Stimulated activated effector memory CD8-positive, alpha-beta T cell treated with anti-CD3 and anti-CD28 coated beads, Interleukin-12 subunit alpha, Interleukin-12 subunit beta, amount 100 ng/mL, for 72 hours (primary cell): ENCODE measurements at regions not wholly inside any gene's neighbourhood (a gene's known extent, or its start where the extent isn't known, plus 50 kb on each side); places are given as distances from the start of the nearest gene placed in this dataset.

ENCODE experiments used
- ATAC-seq: fragments of 150-1000 bp; cut with Tn5 transposase; 2 replicates; pipeline ENCODE4 v1.10.0; 2021
- DNase-seq, 2 donors: peaks; one replicate each; pipeline ENCODE4 v3.0.0; 2021 to 2022; ENCODE audit warnings: low spot score in 2 of 2
- H3K27ac Mint-ChIP-seq: one replicate; pipeline ENCODE4 v1.8.0; 2022; ENCODE audit warnings: mild to moderate bottlenecking, mixed read lengths
- H3K36me3 Mint-ChIP-seq: one replicate; pipeline ENCODE4 v1.8.0; 2022; ENCODE audit warnings: mild to moderate bottlenecking, mixed read lengths
- H3K4me1 Mint-ChIP-seq: one replicate; pipeline ENCODE4 v1.8.0; 2022; ENCODE audit warnings: mixed read lengths
- H3K4me3 Mint-ChIP-seq: one replicate; pipeline ENCODE4 v1.8.0; 2022; ENCODE audit warnings: mild to moderate bottlenecking, mixed read lengths
- H3K9me3 Mint-ChIP-seq: one replicate; pipeline ENCODE4 v1.8.0; 2022; ENCODE audit warnings: mixed read lengths

DNA sequence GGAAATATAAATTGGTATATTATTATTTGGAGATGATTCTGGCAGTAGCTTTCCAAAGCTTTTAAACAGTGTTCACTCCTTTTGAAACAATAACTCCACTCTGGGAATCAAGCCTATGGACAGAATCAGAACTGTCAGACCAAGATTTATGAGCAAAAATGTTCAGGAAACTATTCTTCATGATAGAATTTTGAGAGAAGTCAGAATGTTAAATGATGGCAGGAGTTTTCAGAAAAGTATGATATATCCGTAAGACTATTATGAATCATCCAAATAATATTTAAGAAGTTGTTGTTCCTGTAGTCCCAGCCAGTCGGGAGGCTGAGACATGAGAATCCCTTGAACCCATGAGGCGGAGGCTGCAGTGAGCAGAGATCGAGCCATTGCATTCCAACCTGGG, 50.5 kb upstream of the ADGRG2 start:
- ATAC-seq, result no peak
- Mint-ChIP-seq H3K36me3 (no peaks in the 10 kb centered on the region), H3K4me3 (no peak overlapping the region), H3K9me3 (no peaks in the 10 kb centered on the region), H3K4me1 (no peaks in the 10 kb centered on the region), H3K27ac (no peak overlapping the region)
- no peak for DNase-seq

DNA sequence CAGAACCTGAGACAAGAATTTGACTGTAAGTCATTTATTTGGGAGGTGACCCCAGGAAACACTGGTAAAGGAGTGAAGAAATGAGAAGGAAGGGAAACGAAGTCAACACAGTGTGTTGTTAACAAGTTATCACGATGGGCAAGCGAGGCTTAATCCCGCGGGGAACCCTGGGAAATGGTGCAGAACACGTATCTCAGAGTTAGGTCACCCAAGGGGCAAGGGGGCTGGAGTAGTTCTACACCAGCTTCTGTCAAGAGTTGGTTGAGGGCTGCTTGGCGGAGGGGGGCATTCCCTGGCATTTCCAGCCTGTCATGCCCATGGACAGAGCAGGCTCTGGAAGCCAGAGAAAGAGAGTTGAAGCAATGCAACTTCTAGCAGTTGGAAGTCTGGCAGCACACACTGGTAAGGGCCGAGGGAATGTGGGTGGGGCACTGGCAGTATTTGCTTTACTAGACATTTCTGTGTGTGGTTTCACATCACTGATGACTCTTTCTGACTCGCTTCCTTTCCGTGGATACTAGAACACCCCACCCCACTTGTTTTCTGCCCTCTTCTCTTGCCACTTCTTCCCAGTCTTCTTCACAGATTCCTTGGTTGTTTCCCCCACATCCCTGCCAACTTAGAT, 52.2 kb upstream of the ADGRG2 start:
- ATAC-seq, result peak; percentile 53
- H3K36me3 Mint-ChIP-seq, result no peaks in the 10 kb centered on the region

GRCh38 chrX:19176901-19177630, 54.8 kb upstream of the ADGRG2 start:
- Mint-ChIP-seq H3K9me3 (no peaks in the 10 kb centered on the region), H3K36me3 (no peaks in the 10 kb centered on the region), H3K4me1 (no peaks in the 10 kb centered on the region), H3K27ac (no peak overlapping the region), H3K4me3 (no peak overlapping the region)
- DNase-seq (no peak), ATAC-seq (no peak)

More for the DNA sequence above, 52.2 kb upstream of the ADGRG2 start:
- Mint-ChIP-seq H3K4me3 (no peak overlapping the region), H3K4me1 (no peaks in the 10 kb centered on the region), H3K9me3 (no peaks in the 10 kb centered on the region), H3K27ac (no peak overlapping the region)
- DNase-seq, result no peak

- no peaks in the 10 kb centered on the region for H3K9me3 Mint-ChIP-seq
- DNase-seq (no peak), ATAC-seq (no peak)
- no peak overlapping the region for H3K27ac Mint-ChIP-seq
- no peaks in the 10 kb centered on the region for H3K36me3 Mint-ChIP-seq
- no peaks in the 10 kb centered on the region for H3K4me1 Mint-ChIP-seq
- H3K4me3 Mint-ChIP-seq, result no peak overlapping the region
Measured at GRCh38 chrX:19177721-19178120, 55.5 kb upstream of the ADGRG2 start.

GRCh38 chrX:19178402-19178801, 56.1 kb upstream of the ADGRG2 start:
- Mint-ChIP-seq H3K4me1 (no peaks in the 10 kb centered on the region), H3K36me3 (no peaks in the 10 kb centered on the region), H3K27ac (no peak overlapping the region), H3K4me3 (no peak overlapping the region), H3K9me3 (no peaks in the 10 kb centered on the region)
- ATAC-seq (no peak), DNase-seq (no peak)

GRCh38 chrX:19179389-19179788, 57.1 kb upstream of the ADGRG2 start:
- DNase-seq, result no peak
- no peak overlapping the region for H3K4me3 Mint-ChIP-seq
- H3K4me1 Mint-ChIP-seq, result no peaks in the 10 kb centered on the region
- H3K27ac Mint-ChIP-seq, result no peak overlapping the region
- H3K36me3 Mint-ChIP-seq, result no peaks in the 10 kb centered on the region
- H3K9me3 Mint-ChIP-seq, result no peaks in the 10 kb centered on the region
- ATAC-seq, result no peak

GRCh38 chrX:19181345-19181744, 59.1 kb upstream of the ADGRG2 start:
- no peak for DNase-seq
- Mint-ChIP-seq H3K4me1 (no peaks in the 10 kb centered on the region), H3K4me3 (no peak overlapping the region), H3K9me3 (no peaks in the 10 kb centered on the region), H3K36me3 (no peaks in the 10 kb centered on the region), H3K27ac (no peak overlapping the region)
- ATAC-seq, result no peak

DNA sequence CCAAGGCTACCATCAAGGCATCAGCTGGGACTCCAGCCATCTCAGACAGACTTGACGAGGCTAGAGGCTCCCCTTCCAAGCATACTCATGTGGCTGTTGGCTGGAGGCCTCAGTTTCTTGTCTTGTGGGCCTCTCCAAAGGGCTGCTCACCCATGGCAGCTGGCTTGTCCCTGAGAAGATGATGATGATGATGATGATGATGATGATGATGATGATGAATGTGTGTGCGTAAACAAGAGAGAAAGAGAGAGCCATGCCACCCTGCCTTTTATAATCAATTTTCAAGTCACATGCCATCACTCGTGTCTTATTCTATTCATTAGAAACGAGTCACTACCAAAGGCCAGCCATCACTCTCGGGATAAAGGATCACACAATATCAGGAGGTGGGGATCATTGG, 60.5 kb upstream of the ADGRG2 start:
- ATAC-seq (no peak), DNase-seq (no peak)
- Mint-ChIP-seq H3K27ac (no peak overlapping the region), H3K36me3 (no peaks in the 10 kb centered on the region), H3K9me3 (no peaks in the 10 kb centered on the region), H3K4me3 (no peak overlapping the region), H3K4me1 (no peaks in the 10 kb centered on the region)

DNA sequence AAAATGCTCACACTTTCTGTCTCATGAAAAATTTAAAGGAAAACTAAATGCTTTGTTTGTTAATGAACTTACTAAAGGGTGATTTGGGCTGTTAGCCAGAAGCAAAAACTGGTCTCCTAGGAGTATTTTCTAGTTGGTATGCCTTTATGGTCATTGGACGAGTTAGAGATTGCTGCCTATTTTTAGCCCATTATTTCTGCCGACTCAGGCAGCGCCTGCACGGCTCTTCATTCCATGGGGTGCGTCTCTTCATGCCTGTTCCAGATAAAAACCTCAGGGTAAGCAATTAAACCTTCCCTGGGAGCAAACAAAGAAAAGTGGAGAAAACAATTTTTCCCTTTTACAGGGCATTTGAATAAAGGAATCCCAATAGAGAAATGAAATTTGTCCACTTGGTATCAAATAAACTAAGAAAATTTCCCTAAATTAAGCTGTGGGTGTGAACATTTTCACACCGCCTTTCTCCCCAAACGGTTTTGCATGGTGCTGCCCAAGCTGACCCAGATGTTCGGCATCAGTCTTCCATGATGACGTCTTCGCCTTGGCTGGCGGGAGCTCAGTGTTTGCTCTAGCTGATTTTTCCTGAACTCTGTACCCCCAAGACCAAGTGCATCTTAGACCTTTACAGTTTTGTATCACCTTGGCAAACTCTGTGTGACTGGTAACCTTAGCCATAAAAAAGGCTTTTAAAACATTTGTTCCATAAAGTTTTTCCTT, 61.7 kb upstream of the ADGRG2 start:
- ATAC-seq (no peak), DNase-seq (no peak)
- H3K27ac Mint-ChIP-seq, result no peak overlapping the region
- H3K4me1 Mint-ChIP-seq, result no peaks in the 10 kb centered on the region
- no peaks in the 10 kb centered on the region for H3K9me3 Mint-ChIP-seq
- H3K4me3 Mint-ChIP-seq, result no peak overlapping the region
- H3K36me3 Mint-ChIP-seq, result no peaks in the 10 kb centered on the region

GRCh38 chrX:19188566-19188965, 66.3 kb upstream of the ADGRG2 start:
- Mint-ChIP-seq H3K4me1 (no peaks in the 10 kb centered on the region), H3K27ac (no peak overlapping the region), H3K36me3 (no peaks in the 10 kb centered on the region), H3K4me3 (no peak overlapping the region), H3K9me3 (peaks cover 3% of the 10 kb centered on the region)
- DNase-seq (no peak), ATAC-seq (no peak)

- no peaks in the 10 kb centered on the region for H3K36me3 Mint-ChIP-seq
- H3K27ac Mint-ChIP-seq, result no peak overlapping the region
- DNase-seq (no peak), ATAC-seq (peak; percentile 26)
- H3K9me3 Mint-ChIP-seq, result peaks cover 3% of the 10 kb centered on the region
- H3K4me3 Mint-ChIP-seq, result no peak overlapping the region
- peaks cover 13% of the 10 kb centered on the region for H3K4me1 Mint-ChIP-seq
Measured at GRCh38 chrX:19190902-19191301, 68.6 kb upstream of the ADGRG2 start.

DNA sequence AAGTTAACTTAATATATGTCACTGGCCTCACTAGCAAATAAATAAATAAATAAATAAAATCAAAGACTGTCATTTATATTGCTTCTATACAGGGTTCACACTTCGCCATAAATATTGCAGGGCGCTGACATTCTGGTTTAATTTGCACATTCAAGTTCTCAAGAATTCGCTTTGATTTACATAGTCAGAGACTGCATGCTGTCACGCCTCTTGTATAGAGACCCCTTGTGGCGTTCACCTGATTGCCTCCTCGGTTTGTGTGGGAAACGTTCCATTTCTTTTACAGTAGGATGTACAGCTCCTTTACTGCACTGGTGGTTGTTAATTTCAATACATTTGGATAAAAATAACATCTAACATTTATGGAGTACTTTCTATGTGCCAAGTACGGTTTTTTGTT, 71.3 kb upstream of the ADGRG2 start:
- Mint-ChIP-seq H3K4me3 (no peak overlapping the region), H3K4me1 (peaks cover 18% of the 10 kb centered on the region), H3K27ac (no peak overlapping the region), H3K9me3 (peaks cover 3% of the 10 kb centered on the region), H3K36me3 (no peaks in the 10 kb centered on the region)
- DNase-seq (no peak), ATAC-seq (no peak)

- Mint-ChIP-seq H3K4me1 (peaks cover 18% of the 10 kb centered on the region), H3K27ac (peak overlapping the region; percentile 83), H3K36me3 (no peaks in the 10 kb centered on the region), H3K9me3 (peaks cover 3% of the 10 kb centered on the region), H3K4me3 (peak overlapping the region; percentile 58)
- DNase-seq (no peak), ATAC-seq (peak; percentile 83)
Measured at GRCh38 chrX:19194285-19195242, 72.3 kb upstream of the ADGRG2 start.

- ATAC-seq (peak; percentile 78), DNase-seq (no peak)
- Mint-ChIP-seq H3K9me3 (peaks cover 7% of the 10 kb centered on the region), H3K36me3 (no peaks in the 10 kb centered on the region), H3K27ac (peak overlapping the region; percentile 83), H3K4me1 (peaks cover 18% of the 10 kb centered on the region), H3K4me3 (peak overlapping the region; percentile 58)
Measured at GRCh38 chrX:19195243-19195610, 73.0 kb upstream of the ADGRG2 start.

- H3K4me1 Mint-ChIP-seq, result peaks cover 18% of the 10 kb centered on the region
- no peak overlapping the region for H3K4me3 Mint-ChIP-seq
- H3K9me3 Mint-ChIP-seq, result peaks cover 4% of the 10 kb centered on the region
- DNase-seq (no peak), ATAC-seq (no peak)
- H3K27ac Mint-ChIP-seq, result peak overlapping the region; percentile 54
- no peaks in the 10 kb centered on the region for H3K36me3 Mint-ChIP-seq
Measured at GRCh38 chrX:19198473-19198872, 76.2 kb upstream of the ADGRG2 start.
